NCI-H1105 treated with DMSO at 0.1 percent for 48 hours (cell line): ENCODE measurements at regions not wholly inside any gene's neighbourhood (a gene's known extent, or its start where the extent isn't known, plus 50 kb on each side); places are given as distances from the start of the nearest gene placed in this dataset.
A peak's percentile ranks its signal among the peaks of the same experiment; 100 is the strongest.
"Not testable (repeated sequence)": the region's sequence is repeated elsewhere in the genome, so short reads cannot be mapped to it uniquely, and the experiment has no call there.

Experiments used
- DNase-seq: peaks from one replicate; lab custom pipeline; 2025; lab: John Stamatoyannopoulos, UW

DNA sequence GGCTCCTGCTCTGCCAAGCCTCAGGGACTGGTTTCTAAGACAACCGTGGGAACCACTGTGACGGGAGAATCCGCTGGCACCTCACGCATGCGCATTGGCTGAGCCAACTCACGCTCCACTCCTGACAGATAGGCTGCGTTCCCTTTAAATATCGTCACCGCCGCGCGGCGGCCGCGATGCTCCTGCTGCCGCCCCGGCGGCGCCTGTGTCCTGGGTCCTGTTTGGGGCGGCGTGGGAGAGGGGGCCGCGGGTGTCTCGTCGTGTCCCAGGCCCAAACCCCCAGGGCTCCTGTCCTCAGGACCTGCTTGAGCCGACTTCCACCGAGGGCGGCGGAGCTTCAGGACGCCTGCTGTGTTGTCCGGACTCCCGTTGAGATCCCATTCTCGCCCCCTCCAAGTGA, 684.8 kb upstream of the TPTE start:
- not testable (repeated sequence) for DNase-seq

DNA sequence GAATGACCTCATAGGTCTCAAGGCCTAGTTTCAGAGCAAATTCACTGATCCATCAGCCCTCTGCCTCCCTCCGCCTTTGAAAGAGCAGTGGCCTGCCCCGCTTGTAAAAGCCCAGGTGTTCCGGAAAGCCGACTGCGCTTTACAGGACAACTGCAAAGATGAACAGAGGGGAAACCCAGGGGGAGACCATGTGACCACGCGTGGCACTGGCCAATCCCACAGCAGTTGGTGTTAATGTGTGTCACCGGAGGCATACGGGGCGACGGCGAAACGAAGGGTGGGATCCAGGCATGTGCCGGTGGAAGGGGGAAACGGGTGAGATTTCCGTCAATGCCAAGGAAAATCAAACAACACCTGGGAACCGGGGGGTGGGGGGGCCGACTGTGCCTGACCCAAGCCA, 684.4 kb upstream of the TPTE start:
- DNase-seq = not testable (repeated sequence)

DNA sequence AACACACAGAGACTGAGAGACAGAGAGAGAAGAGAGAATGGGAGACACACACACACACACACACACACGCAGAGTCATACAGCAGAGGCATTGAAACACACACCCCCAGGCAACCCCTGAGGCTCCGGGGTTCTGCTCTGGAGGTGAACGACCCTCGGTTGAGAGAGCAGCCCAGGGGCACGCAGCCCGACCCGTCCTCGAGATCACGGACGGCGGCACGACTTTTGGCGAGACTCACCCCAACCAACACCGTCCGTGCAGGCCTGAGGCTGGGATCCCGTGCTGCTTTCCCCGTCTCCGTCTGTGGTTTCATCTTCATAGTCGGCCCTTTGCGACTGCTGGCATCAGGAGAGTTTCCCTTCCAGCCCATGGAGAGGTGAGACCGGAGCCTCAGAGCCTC, 683.9 kb upstream of the TPTE start:
- DNase-seq = not testable (repeated sequence)

DNA sequence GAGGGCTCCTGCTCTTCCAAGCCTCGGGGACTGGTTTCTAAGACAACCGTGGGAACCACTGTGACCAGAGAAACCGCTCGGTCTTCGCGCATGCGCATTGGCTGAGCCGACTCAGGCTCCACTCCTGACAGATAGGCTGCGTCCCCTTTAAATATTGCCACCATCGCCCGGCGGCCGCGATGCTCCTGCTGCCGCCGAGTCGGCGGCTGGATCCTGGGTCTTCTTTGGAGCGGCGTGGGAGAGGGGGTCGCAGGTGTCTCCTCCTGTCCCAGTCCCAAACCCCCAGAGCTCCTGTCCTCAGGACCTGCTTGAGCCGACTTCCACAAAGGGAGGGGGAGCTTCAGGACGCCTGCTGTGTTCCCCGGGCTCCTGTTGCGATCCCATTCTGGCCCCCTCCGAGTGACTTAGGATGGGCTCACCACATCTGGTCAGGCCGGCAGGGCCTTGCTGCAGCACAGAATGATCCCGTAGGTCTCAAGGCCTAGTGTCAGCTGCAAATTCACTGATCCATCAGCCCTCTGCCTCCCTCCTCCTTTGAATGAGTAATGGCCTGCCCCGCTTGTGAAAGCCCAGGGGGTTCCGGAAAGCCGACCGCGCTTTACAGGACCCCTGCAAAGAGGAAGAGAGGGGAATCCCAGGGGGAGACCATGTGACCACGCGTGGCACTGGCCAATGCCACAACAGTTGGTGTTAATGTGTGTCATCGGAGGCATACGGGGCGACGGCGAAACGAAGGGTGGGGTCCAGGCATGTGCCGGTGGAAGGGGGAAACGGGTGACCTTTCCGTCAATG, 683.2 kb upstream of the TPTE start:
- DNase-seq = peak; percentile 35

DNA sequence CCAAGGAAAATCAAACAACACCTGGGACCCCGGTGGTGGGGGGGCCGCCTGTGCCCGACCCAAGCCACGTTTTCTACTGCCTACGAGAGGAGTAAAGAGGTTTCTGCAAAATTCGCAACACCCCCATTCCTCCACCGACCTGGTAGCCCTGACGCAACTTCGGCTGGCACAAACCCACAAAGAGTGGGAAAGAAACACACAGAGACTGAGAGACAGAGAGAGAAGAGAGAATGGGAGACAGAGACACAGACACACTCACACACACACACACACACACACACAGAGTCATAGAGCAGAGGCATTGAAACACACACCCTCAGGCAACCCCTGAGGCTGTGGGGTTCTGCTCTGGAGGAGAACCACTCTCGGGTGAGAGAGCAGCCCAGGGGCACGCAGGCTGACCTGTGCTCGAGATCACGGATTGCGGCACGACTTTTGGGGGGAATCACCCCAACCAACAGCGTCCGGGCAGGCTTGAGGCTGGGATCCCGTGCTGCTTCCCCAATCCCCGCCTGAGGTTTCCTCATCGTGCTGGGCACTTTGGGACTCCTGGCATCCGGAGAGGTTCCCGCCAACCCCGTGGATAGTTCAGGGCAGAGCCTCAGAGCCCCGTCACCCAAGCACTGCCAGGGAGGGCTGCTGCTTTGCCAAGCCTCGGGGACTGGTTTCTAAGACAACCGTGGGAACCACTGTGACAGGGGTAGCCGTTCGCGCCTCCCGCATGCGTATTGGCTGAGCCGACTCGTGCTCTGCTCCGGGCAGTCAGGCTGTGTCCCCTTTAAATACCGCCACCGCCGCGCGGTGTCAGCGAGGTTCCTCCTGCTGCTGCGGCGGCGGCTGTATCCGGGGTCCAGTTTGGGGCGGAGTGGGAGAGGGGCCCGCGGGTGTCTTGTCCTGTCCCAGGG, 682.4 kb upstream of the TPTE start:
- DNase-seq = peak; percentile 16

DNA sequence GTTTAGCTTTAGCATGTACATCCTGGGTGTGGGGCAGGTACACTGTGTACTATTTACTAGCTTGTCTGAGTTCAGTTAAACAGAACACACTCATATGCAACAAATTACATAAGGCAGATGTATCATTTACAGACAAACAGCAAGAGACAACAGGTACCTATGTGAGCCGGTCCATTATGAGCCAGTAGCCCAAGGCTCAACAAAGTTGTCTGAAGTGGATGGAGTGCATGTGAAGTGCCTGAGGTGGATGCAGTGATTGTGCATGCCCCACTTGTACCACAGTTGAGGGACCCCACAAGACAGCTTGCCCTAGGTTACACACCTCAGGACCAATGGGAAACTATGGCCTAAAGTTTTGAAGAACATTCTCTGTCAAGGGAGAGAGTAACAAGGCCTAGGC, 677.3 kb upstream of the TPTE start:
- not testable (repeated sequence) for DNase-seq

DNA sequence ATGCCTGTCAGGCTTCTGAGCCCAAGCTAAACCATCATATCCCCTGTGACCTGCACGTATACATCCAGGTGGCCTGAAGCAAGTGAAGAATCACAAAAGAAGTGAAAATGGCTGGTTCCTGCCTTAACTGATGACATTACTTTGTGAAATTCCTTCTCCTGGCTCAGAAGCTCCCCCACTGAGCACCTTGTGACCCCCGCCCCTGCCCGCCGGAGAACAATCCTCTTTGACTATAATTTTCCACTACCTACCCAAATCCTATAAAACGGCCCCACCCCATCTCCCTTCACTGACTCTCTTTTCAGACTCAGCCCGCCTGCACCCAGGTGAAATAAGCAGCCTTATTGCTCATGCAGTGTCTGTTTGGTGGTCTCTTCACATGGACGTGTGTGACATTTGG, 673.9 kb upstream of the TPTE start:
- not testable (repeated sequence) for DNase-seq

DNA sequence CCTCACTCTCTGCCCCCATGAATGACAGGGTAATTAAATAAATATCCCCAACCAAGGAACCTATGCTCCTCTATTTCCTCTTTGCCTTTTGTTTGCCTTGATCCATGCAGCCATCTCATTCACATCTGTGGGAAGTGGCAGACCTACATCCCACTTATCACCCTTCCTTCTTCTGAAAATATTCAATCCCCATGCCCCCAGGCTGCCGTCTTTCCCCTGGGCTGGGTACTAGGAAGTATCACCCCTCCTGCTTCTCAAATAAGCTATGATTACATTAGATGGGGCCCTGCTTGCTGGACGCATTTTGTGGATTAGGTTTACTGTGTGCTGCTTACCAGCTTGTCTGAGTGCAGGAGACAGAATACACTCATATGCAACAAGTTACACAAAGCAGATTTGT, 670.2 kb upstream of the TPTE start:
- not testable (repeated sequence) for DNase-seq

DNA sequence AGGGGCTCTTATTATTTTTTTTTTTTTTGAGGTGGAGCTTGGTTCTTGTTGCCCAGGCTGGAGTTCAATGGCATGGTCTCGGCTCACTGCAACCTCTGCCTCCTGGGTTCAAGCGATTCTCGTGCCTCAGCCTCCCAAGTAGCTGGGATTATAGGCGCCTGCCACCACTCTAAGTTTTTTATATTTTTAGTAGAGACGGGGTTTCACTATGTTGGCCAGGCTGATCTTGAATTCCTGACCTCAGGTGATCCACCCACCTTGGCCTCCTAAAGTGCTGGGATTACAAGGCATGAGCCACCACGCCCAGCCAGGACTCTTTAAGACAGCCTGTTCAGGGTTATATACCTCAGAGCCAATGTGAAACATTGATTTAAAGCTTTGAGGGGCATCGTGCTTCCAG, 669.7 kb upstream of the TPTE start:
- not testable (repeated sequence) for DNase-seq

DNA sequence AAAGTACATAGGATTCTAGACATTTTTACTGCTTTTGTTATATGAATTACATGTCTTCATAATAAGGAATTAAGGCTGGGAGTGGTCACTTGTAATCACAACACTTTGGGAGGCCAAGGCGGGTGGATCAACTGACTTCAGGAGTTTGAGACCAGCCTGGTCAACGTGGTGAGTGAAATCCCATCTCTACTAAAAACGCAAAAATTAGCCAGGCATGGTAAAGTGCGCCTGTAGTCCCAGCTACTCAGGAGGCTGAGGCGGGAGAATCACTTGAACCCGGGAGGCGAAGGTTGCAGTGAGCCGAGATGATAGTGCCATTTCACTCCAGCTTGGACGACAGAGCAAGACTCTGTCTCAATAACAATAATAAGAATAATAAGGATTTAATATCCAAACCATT, 663.8 kb upstream of the TPTE start:
- not testable (repeated sequence) for DNase-seq

DNA sequence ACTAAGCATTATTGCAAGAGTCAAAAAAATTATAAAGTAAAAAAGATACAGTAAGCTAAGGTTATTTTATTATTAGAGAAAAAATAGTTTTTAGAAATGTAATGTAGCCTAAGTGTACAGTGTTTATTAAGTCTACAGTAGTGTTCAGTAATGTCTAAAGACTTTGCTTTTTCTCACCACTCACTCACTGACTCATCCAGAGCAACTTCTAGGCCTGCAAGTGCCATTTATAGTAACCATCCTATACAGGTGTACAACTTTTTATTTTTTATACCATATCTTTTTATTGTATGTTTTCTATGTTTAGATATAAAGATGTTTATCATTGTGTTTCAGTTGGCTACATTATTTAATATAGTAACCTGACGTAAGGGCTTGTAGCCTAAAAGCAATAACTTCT, 661.5 kb upstream of the TPTE start:
- not testable (repeated sequence) for DNase-seq

DNA sequence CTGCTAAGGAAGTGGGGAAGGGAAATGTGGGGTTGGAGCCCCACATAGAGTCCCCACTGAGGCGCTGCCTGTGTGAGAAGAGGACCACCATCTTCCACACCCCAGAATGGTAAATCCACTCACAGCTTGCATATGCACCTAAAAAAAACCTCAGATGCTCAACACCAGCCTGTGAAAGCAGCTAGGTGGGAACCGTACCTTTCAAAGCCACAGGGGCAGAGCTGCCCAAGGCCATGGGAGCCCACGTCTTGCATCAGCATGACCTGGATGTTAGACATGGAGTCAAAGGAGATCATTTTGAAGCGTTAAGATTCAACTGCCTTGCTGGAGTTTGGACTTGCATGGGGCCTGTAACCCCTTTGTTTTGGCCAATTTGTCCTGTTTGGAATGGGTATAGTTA, 658.9 kb upstream of the TPTE start:
- not testable (repeated sequence) for DNase-seq

DNA sequence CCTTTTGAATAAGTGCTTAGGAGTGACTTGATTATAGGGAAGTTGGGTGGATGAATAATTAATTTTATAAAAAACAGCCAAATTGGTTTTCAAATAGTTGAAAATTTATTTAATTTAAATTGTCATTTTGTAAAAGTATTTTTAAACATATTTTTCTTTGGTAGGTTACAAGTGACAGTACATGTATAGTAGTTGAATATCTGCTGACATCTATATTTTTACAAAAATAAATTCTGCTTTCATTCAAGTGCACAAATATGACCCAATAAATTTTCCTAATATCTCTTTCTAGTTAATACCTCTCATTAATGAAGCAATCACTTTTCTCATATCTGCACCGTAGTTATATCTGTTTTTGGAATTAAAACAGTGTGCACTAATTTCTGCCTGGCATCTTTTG, 653.6 kb upstream of the TPTE start:
- DNase-seq = not testable (repeated sequence)

DNA sequence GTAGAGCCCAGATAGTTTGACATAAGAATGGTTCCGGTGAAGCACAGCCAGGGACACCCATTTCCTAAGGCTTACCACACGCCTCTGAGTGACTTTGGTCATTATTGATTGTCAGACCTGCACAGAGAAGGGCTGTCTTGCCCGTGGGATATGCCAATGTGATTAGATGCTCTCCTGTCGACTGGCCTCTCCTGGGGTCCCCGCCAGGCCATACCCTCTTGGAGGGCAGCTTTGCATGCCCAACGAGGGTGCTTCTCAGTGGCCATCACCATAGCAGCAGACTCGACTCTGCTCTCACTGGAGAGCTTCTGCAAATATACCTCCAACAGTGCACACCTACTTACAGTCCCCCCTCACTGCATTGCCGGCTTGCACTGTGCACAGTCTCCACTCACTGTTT, 648.3 kb upstream of the TPTE start:
- not testable (repeated sequence) for DNase-seq

DNA sequence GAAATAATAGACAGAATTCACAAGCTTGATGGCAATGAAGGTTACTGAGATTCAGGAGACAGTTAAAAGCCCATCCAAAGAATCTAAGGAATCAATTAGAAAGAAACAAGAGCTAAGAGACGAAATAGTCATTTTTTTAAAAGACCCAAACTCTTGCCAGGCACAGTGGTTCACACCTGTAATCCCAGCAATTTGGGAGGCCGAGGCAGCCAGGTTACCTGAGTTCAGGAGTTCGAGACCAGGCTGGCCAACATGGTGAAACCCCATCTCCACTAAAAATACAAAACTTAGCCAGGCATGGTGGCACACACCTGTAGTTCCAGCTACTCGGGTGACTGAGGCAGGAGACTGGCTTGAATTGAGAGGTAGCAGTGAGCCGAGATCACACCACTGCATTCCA, 647.2 kb upstream of the TPTE start:
- DNase-seq = not testable (repeated sequence)

DNA sequence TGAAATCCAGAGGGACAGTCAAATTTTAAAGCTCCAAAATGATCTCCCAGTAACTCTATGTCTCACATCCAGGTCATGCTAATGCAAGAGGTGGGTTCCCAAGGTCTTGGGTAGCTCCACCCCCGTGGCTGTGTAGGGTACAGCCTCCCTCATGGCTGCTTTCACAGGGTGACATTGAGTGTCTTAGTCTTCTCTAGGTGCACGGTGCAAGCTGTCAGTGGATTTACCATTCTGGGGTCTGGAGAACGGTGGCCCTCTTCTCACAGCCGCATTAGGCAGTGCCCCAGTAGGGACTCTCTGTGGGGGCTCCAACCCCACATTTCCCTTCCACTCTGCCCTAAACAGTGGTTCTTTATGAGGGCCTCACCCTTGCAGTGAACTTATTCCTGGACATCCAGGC, 640.0 kb upstream of the TPTE start:
- DNase-seq = not testable (repeated sequence)

DNA sequence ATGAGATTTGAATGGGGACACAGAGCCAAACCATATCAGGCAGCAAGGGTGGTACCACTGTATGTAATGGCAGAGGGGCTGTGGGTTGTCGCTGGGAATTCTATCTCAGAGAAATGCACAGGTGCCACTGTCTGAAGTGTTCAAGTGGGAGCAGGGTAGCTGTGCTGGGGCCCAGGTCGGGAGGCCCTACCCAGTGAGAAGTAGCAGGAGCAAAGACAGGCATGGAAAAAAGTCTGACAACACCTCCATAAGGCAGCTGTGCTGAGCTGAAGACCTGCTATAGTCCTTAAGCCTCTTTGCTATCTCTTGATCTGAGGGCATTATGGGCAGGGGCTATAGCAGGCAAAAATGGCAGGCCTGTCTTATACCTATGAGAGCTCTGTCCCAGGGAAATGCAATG, 638.3 kb upstream of the TPTE start:
- not testable (repeated sequence) for DNase-seq

DNA sequence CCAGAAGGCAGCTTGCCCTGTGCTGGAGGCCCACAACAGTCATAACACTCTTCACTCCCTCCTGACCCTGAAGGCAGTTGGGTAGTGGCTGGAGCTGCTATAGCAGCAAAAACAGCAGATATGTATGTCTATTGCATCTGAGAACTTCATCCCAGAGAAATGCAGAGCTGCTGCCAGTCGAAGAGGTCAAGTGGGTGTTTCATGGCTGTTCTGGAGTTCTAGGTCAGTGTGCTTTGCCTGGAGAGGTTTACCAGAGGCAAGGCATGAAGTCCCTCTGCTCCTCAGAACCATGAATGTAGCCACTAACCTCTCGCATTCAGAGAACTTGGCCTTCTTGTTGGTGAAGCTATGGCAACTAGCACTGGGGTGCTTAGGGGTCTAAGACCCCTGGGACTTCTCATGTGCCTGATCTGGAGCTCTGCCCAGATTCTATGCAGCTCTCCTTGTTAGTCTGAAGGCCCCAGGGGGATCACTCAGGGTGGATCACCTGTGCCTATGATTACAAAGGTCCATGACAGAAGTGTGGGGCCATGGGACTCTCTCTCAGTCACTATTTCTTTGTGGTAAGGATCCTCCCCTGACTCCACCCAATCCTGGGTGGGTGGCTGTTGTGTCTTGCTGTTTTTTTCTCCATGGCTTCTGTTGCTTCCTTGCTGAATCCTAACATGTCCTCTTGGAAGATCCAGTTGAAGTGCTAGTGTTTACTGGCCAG, 637.7 kb upstream of the TPTE start:
- not testable (repeated sequence) for DNase-seq

DNA sequence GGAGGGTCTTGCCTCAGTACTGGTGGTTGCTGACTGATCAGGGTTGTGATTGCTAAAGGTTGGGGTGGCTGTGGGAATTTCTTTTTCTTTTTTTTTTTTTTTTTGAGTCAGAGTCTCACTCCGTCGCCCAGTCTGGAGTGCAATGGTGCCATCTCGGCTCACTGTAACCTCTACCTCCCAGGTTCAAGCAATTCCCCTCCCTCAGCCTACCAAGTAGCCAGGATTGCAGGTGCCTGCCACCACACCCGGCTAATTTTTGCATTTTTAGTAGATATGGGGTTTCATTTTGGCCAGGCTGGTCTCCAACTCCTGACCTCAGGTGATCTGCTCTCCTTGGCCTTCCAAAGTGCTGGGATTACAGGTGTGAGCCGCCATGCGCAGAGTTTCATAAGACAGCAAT, 632.9 kb upstream of the TPTE start:
- DNase-seq = not testable (repeated sequence)

DNA sequence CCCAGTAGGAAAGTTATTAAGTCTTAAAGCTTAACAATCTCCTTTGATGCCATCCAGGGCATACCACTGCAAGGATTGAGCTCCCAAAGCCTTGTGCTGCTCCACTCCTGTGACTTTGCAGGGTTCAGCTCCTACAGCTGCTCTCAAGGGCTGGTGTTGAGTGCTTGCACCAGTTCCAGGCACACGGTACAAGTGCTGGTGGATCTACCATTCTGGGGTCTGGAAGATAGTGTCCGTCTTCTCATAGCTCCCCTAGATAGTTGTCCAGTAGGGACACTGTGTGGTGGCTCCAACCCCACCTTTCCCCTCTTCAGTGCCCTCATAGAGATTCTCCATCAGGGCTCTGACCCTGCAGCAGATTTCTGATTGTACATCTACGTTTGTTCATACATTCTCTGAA, 617.8 kb upstream of the TPTE start:
- not testable (repeated sequence) for DNase-seq

DNA sequence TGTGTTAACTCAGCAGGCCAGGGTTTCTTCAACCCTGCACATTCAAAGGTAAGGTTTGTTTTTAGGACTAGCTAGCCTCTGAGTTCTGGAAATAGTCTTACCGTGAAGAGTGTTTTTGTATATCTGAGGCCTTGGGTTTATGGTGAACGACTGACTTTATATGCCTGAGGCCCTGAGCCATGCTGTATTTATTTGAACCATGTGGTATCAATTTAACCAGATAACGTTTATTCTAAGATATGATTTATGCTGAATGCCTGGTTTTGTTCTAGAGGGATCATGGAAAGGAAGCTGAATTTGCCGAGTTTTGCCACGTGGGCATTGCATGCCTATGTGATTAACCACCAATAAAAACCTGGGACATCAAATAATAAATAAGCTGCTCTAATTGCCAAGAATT, 607.2 kb upstream of the TPTE start:
- not testable (repeated sequence) for DNase-seq

DNA sequence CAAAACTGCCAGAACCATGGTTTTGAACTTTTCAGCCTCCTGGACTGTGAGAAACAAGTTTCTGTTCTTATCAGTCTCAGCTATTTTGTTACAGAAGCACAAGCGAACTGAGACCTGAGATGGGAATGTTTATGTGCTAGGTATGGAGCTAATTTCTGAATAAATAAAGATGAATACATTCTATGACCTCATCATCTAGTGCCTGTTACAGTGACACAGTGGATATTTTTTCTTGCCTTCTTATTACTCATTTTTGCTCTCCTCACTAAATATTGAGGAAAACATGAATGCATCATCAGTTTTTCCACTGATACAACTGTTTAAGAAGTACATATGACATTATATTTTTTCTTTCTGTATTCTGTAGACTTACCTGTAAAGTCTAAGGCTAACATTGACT, 601.9 kb upstream of the TPTE start:
- not testable (repeated sequence) for DNase-seq
